ENCODE measurements at regions not wholly inside any gene's neighbourhood (a gene's known extent, or its start where the extent isn't known, plus 50 kb on each side); places are given as distances from the start of the nearest gene placed in this dataset.

DNA sequence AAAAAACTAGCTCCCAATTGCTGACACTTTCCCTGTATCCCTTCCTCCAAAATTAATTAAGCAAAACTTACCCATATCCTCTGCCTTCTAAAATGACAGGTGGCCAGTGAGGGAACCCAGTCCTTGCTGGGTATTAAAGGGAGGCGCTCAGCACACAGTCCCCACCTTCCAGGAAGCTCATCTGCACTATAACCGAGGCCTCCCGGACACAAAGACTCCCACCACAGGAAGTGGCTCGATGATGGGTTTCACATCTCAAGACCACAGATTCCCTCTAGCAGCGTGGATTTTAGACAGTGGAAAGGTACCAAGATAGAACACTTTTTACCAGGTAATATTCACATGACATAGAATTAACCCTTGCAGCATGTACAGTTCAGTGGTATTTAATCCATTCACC, 126.8 kb upstream of the NCOR2 start:
- H3K4me3 ChIP-seq (ENCODE audit: low read depth, poor library complexity, severe bottlenecking): no peak overlapping the region
- intact Hi-C loops (cut with DNase I; ENCODE audit: low total_unique reads): no loop called here
- 53 to 64% methylated on average over 5 of the region's 5 CpGs for WGBS, 2 donors
- DNase-seq (ENCODE audit: low spot score in 2 of 2): no peak
- TF ChIP-seq POLR2A (IDR thresholded peaks at IDR 0.05): no peak
- TF ChIP-seq, protein P1, sequence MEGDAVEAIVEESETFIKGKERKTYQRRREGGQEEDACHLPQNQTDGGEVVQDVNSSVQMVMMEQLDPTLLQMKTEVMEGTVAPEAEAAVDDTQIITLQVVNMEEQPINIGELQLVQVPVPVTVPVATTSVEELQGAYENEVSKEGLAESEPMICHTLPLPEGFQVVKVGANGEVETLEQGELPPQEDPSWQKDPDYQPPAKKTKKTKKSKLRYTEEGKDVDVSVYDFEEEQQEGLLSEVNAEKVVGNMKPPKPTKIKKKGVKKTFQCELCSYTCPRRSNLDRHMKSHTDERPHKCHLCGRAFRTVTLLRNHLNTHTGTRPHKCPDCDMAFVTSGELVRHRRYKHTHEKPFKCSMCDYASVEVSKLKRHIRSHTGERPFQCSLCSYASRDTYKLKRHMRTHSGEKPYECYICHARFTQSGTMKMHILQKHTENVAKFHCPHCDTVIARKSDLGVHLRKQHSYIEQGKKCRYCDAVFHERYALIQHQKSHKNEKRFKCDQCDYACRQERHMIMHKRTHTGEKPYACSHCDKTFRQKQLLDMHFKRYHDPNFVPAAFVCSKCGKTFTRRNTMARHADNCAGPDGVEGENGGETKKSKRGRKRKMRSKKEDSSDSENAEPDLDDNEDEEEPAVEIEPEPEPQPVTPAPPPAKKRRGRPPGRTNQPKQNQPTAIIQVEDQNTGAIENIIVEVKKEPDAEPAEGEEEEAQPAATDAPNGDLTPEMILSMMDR (IDR thresholded peaks at IDR 0.05): no peak

DNA sequence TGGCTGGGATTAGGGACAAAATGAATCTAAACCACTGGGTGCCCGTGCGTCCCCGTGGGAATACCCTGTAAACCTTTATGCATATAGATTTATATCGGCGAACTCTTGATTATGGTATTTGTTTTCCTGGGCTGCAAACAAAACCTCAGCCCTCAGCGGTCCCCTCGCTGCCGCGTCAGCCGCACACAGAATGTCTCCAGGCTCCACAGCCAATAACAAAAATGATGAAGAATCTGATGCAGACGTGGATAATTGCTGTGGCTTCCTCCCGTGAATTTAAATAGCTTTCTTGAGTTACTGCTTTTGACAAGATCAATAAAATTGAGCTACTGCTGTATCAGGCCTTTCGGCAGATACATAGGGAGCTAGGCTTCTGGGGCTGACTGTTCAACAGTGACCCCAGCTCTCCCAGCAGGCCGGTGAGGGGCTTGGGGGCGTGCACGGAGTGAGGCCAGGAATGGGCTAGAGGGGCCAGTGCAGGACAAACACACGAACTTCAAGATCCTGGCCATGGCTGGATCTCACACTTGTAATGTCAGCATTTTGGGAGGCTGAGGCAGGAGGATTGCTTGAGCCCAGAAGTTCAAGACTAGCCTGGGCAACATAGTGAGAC, 125.8 kb upstream of the NCOR2 start:
- intact Hi-C loops (cut with DNase I; ENCODE audit: low total_unique reads): no loop called here
- H3K4me3 ChIP-seq (ENCODE audit: low read depth, poor library complexity, severe bottlenecking): no peak overlapping the region
- TF ChIP-seq, protein P1 (IDR thresholded peaks at IDR 0.05): no peak
- no peak for TF ChIP-seq POLR2A (IDR thresholded peaks at IDR 0.05)
- WGBS, 2 donors: 73 to 85% methylated on average over 17 of the region's 17 CpGs
- no peak for DNase-seq (ENCODE audit: low spot score in 2 of 2)

DNA sequence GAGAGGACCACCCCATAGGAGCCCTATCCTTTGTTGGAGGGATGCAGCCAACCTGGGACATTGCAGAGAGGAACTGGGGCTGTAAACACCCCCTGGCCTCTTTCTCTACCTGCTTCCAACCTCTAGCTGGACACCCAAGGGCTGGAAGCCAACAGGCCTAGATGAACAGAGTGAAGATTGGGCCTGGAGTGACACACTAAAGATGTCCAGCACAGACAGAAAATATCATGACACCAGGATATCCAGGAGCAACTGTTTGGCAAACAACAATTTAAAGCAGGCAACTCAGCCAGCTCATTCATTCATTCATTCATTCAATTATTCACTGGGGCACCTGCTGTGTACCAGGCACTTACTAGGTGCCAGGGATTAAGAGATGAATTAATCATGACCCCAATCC, 125.0 kb upstream of the NCOR2 start:
- H3K4me3 ChIP-seq (ENCODE audit: low read depth, poor library complexity, severe bottlenecking): no peak overlapping the region
- TF ChIP-seq, protein P1 (IDR thresholded peaks at IDR 0.05): no peak
- TF ChIP-seq POLR2A (IDR thresholded peaks at IDR 0.05): no peak
- DNase-seq (ENCODE audit: low spot score in 2 of 2): no peak
- intact Hi-C loops (cut with DNase I; ENCODE audit: low total_unique reads): no loop called here

DNA sequence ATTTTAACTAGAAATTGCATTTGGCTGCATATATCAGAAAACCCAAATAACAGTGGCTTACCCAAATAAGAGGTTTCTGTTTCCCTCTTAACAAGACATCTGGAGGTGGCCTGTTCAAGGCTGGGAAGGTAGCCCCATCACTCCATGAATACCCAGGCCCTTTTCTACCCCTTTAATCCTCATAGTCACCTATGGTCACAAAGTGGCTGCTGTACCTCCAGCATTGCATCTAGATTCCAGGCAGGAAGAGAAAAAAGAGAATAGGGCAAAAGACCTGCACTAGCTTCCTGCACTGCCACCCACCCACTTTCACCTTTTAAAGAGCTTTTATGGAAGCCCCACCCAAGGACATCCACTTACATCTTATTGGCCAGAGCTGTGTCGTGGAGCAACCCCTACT, 124.0 kb upstream of the NCOR2 start:
- TF ChIP-seq, protein P1 (IDR thresholded peaks at IDR 0.05): no peak
- no peak for TF ChIP-seq POLR2A (IDR thresholded peaks at IDR 0.05)
- no peak overlapping the region for H3K4me3 ChIP-seq (ENCODE audit: low read depth, poor library complexity, severe bottlenecking)
- WGBS, 2 donors: 97 to 100% methylated on average over 1 of the region's 1 CpG
- intact Hi-C loops (cut with DNase I; ENCODE audit: low total_unique reads): no loop called here
- DNase-seq (ENCODE audit: low spot score in 2 of 2): no peak

DNA sequence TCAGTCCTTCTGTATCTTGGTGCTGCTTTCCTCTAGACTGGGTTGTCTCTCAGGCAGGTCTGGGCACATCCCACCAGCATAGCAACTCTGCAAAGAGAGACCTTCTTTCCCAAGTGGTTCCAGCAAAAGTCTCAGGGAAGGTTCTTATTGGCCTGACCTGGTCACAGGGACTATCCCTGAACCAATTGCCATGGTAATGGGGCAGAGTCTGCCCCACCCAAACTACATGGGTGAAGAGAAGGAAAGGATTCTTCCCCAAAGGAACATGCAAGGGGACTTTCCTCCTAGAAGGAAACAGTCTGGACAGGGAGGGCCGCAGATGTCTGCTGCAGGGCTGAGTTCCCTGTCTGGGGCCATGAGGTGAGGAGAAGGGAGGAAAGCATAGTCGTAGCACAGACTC, 122.2 kb upstream of the NCOR2 start:
- intact Hi-C loops (cut with DNase I; ENCODE audit: low total_unique reads): no loop called here
- 81 to 84% methylated on average over 2 of the region's 2 CpGs for WGBS, 2 donors
- DNase-seq (ENCODE audit: low spot score in 2 of 2): no peak
- H3K4me3 ChIP-seq (ENCODE audit: low read depth, poor library complexity, severe bottlenecking): no peak overlapping the region
- TF ChIP-seq POLR2A (IDR thresholded peaks at IDR 0.05): no peak
- TF ChIP-seq, protein P1 (IDR thresholded peaks at IDR 0.05): no peak

DNA sequence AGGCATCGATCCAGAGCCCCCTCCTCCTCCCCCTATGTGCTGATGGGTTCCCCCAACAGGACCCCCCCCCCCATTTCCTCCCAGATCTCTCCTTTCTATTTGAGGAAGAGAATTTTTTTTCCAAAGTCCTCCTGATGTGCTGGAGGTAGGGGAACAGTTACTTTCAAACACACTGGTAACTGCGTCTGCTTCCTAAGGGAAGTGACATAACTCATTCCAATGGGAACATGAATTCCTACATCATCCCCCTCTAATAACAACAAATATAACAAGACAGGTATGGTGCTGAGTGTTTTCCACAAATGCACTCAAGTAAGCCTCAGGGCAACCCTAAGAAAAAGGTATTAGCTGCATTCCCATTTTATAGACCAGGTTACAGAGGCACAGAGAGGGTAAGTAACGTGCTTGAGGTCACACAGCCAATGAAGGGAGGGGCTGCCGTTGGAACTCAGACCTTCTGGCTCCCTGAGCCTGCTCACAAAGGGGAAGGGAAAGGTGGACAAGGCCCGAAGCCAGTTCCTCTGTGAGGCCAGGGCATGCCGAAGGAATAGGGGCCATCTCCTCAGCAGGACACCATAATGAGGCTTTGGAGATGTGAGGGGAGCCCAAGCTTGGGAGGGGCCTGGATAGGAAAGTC, 121.1 kb upstream of the NCOR2 start:
- WGBS, 2 donors: 43 to 57% methylated on average over 6 of the region's 6 CpGs
- no peak for TF ChIP-seq POLR2A (IDR thresholded peaks at IDR 0.05)
- TF ChIP-seq, protein P1 (IDR thresholded peaks at IDR 0.05): no peak
- intact Hi-C loops (cut with DNase I; ENCODE audit: low total_unique reads): no loop called here

More for the DNA sequence above, 121.1 kb upstream of the NCOR2 start:
- no peak for DNase-seq (ENCODE audit: low spot score in 2 of 2)
- H3K4me3 ChIP-seq (ENCODE audit: low read depth, poor library complexity, severe bottlenecking): no peak overlapping the region

Data from lower leg skin (tissue), 4 donors.